SK-N-SH treated with all-trans-retinoic acid at 6 μM for 48 hours (cell line): ENCODE measurements at regions not wholly inside any gene's neighbourhood (a gene's known extent, or its start where the extent isn't known, plus 50 kb on each side); places are given as distances from the start of the nearest gene placed in this dataset.

ENCODE experiments used
- ATAC-seq: fragments of 200-7000 bp; cut with Tn5 transposase; 3 replicates; pipeline ENCODE4 v1.9.1; 2020; ENCODE audit warnings: mild to moderate bottlenecking, moderate library complexity
- BACH2 ChIP-seq: fragments of 250-450 bp; sonication (Bioruptor Pico); IDR thresholded peaks from 2 replicates; pipeline ENCODE4 v1.9.0; 2021; ENCODE audit warnings: mild to moderate bottlenecking, borderline replicate concordance
- CREB5 ChIP-seq: fragments of 250-450 bp; sonication (Bioruptor Pico); IDR thresholded peaks from 2 replicates; pipeline ENCODE4 v1.5.1; 2020; ENCODE audit warnings: low read depth, mild to moderate bottlenecking, moderate library complexity
- CSDC2 ChIP-seq: fragments of 250-450 bp; sonication (Bioruptor Pico); IDR thresholded peaks from 2 replicates; pipeline ENCODE4 v1.5.0; 2020; ENCODE audit warnings: mild to moderate bottlenecking, moderate library complexity
- CSRNP3 ChIP-seq: fragments of 250-450 bp; sonication (Bioruptor Pico); IDR thresholded peaks from 2 replicates; pipeline ENCODE4 v1.5.1; 2021; ENCODE audit warnings: mild to moderate bottlenecking, moderate library complexity
- ESRRG ChIP-seq: fragments of 250-450 bp; sonication (Bioruptor Pico); IDR thresholded peaks from 2 replicates; pipeline ENCODE4 v1.6.1; 2021; ENCODE audit warnings: mild to moderate bottlenecking
- GLIS3 ChIP-seq: fragments of 250-450 bp; sonication (Bioruptor Pico); IDR thresholded peaks from 2 replicates; pipeline ENCODE4 v1.5.0; 2020; ENCODE audit warnings: mild to moderate bottlenecking, moderate library complexity
- ISL1 ChIP-seq: fragments of 250-450 bp; sonication (Bioruptor Pico); IDR thresholded peaks from 2 replicates; pipeline ENCODE4 v2.1.2; 2022; ENCODE audit warnings: mild to moderate bottlenecking, moderate library complexity
- OSR1 ChIP-seq: fragments of 250-450 bp; sonication (Bioruptor Pico); IDR thresholded peaks from 2 replicates; pipeline ENCODE4 v1.8.0; 2022; ENCODE audit warnings: moderate library complexity, mild to moderate bottlenecking, inconsistent platforms
- PATZ1 ChIP-seq: fragments of 250-450 bp; sonication (Bioruptor Pico); IDR thresholded peaks from 2 replicates; pipeline ENCODE4 v1.8.0; 2020; ENCODE audit warnings: mild to moderate bottlenecking, moderate library complexity, borderline replicate concordance
- RARB ChIP-seq: fragments of 250-450 bp; sonication (Bioruptor Pico); IDR thresholded peaks from 2 replicates; pipeline ENCODE4 v1.8.0; 2021; ENCODE audit warnings: mild to moderate bottlenecking, moderate library complexity
- SNAI2 ChIP-seq: fragments of 250-450 bp; sonication (Bioruptor Pico); IDR thresholded peaks from 2 replicates; pipeline ENCODE4 v1.5.0; 2020; ENCODE audit warnings: mild to moderate bottlenecking, moderate library complexity
- TCF4 ChIP-seq: fragments of 250-450 bp; sonication (Bioruptor Pico); IDR thresholded peaks from 2 replicates; pipeline ENCODE4 v1.8.0; 2021; ENCODE audit warnings: mild to moderate bottlenecking, moderate library complexity, borderline replicate concordance
- TOX ChIP-seq: fragments of 250-450 bp; sonication (Bioruptor Pico); IDR thresholded peaks from 2 replicates; pipeline ENCODE4 v1.8.0; 2021; ENCODE audit warnings: mild to moderate bottlenecking, moderate library complexity, borderline replicate concordance
- TSHZ2 ChIP-seq: fragments of 250-450 bp; sonication (Bioruptor Pico); IDR thresholded peaks from 2 replicates; pipeline ENCODE4 v1.5.0; 2020; ENCODE audit warnings: mild to moderate bottlenecking, moderate library complexity
- ZC3H10 ChIP-seq: fragments of 250-450 bp; sonication (Bioruptor Pico); IDR thresholded peaks from 2 replicates; pipeline ENCODE4 v1.5.1; 2021; ENCODE audit warnings: mild to moderate bottlenecking, moderate library complexity
- ZFP3 ChIP-seq: fragments of 250-450 bp; sonication (Bioruptor Pico); IDR thresholded peaks from 2 replicates; pipeline ENCODE4 v1.5.0; 2020; ENCODE audit warnings: mild to moderate bottlenecking, moderate library complexity
- ZFP30 ChIP-seq: fragments of 450-650 bp; formaldehyde crosslinking; IDR thresholded peaks from 2 replicates; pipeline ENCODE4 v1.5.0; 2022; ENCODE audit warnings: mild to moderate bottlenecking, moderate library complexity
- ZNF565 ChIP-seq: fragments of 450-650 bp; formaldehyde crosslinking; conservative IDR thresholded peaks from 2 replicates; pipeline ENCODE4 v1.5.0; 2020; ENCODE audit warnings: low read depth, mild to moderate bottlenecking, moderate library complexity
- ZNF70 ChIP-seq: fragments of 450-650 bp; formaldehyde crosslinking; IDR thresholded peaks from 2 replicates; pipeline ENCODE4 v1.5.0; 2020; ENCODE audit warnings: mild to moderate bottlenecking, moderate library complexity
- ZNF8 ChIP-seq: fragments of 450-650 bp; formaldehyde crosslinking; IDR thresholded peaks from 2 replicates; pipeline ENCODE4 v1.5.0; 2020; ENCODE audit warnings: mild to moderate bottlenecking, moderate library complexity
- TF ChIP-seq, protein P1 (sequence below): fragments of 250-450 bp; sonication (Bioruptor Pico); IDR thresholded peaks from 2 replicates; pipeline ENCODE4 v1.8.0; 2021; ENCODE audit warnings: low read depth, mild to moderate bottlenecking, moderate library complexity, borderline replicate concordance

DNA sequence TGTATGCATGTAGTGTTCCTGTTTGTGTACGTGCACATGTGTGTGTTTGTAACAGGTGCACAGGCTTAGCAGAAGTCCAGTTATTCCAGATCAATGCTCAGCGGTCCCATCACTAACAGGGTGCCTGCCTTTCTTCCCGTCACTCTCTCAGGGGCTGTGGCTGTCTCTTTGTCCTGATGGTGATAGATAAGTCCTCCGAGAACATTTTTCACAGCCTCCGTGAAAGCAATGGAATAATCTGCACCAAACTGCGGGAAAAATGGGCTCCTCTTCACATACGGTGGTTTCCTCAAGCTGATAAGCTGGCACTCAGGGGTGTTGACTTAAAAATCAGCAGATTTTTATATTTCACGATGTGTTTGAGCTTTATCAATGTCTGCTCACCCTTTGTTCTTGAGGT is 342.3 kb downstream of the TMEM114 start:
- TF ChIP-seq CSDC2 (CRISPR knock-in tag) (no peak), ZNF8 (CRISPR knock-in tag) (no peak), TCF4 (CRISPR knock-in tag) (no peak), CSRNP3 (CRISPR knock-in tag) (no peak), GLIS3 (CRISPR knock-in tag) (no peak), ZNF565 (CRISPR knock-in tag) (no peak), RARB (CRISPR knock-in tag) (no peak)
- no peak for ATAC-seq

DNA sequence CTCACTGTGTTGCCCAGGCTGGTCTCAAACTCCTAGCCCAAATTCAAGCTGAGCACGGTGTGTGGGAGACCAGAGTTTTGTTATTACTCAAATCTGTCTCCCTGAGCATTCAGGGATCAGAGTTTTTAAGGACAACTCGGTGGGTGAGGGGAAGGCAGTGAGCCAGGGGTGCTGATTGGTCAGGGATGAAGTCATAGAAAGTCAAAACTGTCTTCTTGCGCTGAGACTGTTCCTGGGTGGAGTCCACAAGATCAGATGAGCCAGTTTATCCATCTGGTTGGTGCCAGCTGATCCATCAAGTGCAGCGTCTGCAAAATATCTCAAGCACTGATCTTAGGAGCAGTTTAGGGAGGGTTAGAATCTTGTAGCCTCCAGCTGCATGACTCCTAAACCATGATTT is 346.3 kb downstream of the TMEM114 start:
- no peak for TF ChIP-seq CSRNP3 (CRISPR knock-in tag)
- TF ChIP-seq RARB (CRISPR knock-in tag): no peak
- no peak for TF ChIP-seq ISL1 (CRISPR knock-in tag)
- TF ChIP-seq, all 23 proteins: peak for 0
- ATAC-seq: no peak

DNA sequence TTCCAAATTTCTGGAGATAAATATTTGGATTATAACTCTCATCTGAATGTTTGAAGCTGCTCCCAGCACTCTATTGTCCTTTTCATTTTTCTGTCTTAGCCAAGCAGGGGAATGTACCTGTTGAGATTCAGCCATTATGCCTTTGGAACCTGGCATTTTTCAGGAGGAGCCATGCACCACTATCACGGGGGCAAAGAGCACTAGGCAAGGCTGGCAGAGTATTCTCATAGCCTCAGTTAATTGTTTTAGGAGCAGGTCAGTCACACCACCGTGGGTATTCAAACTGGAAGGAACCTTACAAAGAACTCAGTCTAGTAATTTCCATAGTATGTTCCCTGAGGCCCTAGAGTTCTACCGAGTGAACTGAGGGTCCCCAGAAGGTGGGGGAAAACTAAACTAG is 348.9 kb downstream of the TMEM114 start:
- TF ChIP-seq TOX (CRISPR knock-in tag) (no peak), ZFP30 (CRISPR knock-in tag) (no peak), TSHZ2 (no peak), ZNF565 (CRISPR knock-in tag) (no peak), ISL1 (CRISPR knock-in tag) (no peak), ZC3H10 (CRISPR knock-in tag) (no peak), TCF4 (CRISPR knock-in tag) (no peak), PATZ1 (CRISPR knock-in tag) (no peak), CSDC2 (CRISPR knock-in tag) (no peak), ZNF70 (no peak), ZFP3 (CRISPR knock-in tag) (no peak), BACH2 (CRISPR knock-in tag) (no peak), OSR1 (no peak), ESRRG (CRISPR knock-in tag) (no peak), SNAI2 (no peak)
- TF ChIP-seq, protein P1, sequence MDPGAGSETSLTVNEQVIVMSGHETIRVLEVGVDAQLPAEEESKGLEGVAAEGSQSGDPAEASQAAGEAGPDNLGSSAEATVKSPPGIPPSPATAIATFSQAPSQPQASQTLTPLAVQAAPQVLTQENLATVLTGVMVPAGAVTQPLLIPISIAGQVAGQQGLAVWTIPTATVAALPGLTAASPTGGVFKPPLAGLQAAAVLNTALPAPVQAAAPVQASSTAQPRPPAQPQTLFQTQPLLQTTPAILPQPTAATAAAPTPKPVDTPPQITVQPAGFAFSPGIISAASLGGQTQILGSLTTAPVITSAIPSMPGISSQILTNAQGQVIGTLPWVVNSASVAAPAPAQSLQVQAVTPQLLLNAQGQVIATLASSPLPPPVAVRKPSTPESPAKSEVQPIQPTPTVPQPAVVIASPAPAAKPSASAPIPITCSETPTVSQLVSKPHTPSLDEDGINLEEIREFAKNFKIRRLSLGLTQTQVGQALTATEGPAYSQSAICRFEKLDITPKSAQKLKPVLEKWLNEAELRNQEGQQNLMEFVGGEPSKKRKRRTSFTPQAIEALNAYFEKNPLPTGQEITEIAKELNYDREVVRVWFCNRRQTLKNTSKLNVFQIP (CRISPR knock-in tag): no peak
- no peak for ATAC-seq

GRCh38 chr16:8239443-8239842 is 350.9 kb downstream of the TMEM114 start:
- ATAC-seq: no peak
- TF ChIP-seq GLIS3 (CRISPR knock-in tag): no peak
- no peak for TF ChIP-seq ZC3H10 (CRISPR knock-in tag)
- no peak for TF ChIP-seq CREB5 (CRISPR knock-in tag)
- no peak for TF ChIP-seq RARB (CRISPR knock-in tag)
- TF ChIP-seq, protein P1 (CRISPR knock-in tag): no peak
- no peak for TF ChIP-seq ESRRG (CRISPR knock-in tag)
- no peak for TF ChIP-seq SNAI2
- TF ChIP-seq TCF4 (CRISPR knock-in tag): no peak
- no peak for TF ChIP-seq ZNF8 (CRISPR knock-in tag)
- TF ChIP-seq CSRNP3 (CRISPR knock-in tag): no peak
- TF ChIP-seq ZFP3 (CRISPR knock-in tag): no peak
- TF ChIP-seq TOX (CRISPR knock-in tag): no peak
- no peak for TF ChIP-seq ZFP30 (CRISPR knock-in tag)
